Thoracic aorta (tissue), 2 donors: ENCODE measurements at regions not wholly inside any gene's neighbourhood (a gene's known extent, or its start where the extent isn't known, plus 50 kb on each side); places are given as distances from the start of the nearest gene placed in this dataset.

ENCODE experiments used
- ATAC-seq: fragments of 150-250 bp; one replicate; pipeline ENCODE4 v1.8.0; 2017; ENCODE audit warnings: low read depth; ENCODE audit not compliant: insufficient number of reproducible peaks, low FRiP score
- DNase-seq: peaks from one replicate; pipeline ENCODE4 v3.0.0-alpha.2; 2020; ENCODE audit warnings: low spot score
- H3K27ac ChIP-seq, 2 donors: fragments of 200-600 bp; sonication (generic); 1 replicate in 1 of 2; 2 replicates in 1 of 2; pipeline ENCODE4 v1.5.1; 2016; ENCODE audit warnings: mild to moderate bottlenecking in 2 of 2, moderate library complexity in 2 of 2
- H3K27me3 ChIP-seq: fragments of 200-600 bp; sonication (generic); replicated peaks from 2 replicates; pipeline ENCODE4 v1.6.0; 2016; ENCODE audit warnings: mild to moderate bottlenecking; ENCODE audit not compliant: insufficient read depth
- H3K36me3 ChIP-seq: fragments of 200-600 bp; sonication (generic); one replicate; pipeline ENCODE4 v1.5.1; 2016
- H3K4me1 ChIP-seq, 2 donors: fragments of 200-600 bp; sonication (generic); 1 replicate in 1 of 2; 2 replicates in 1 of 2; pipeline versions ENCODE4 v1.5.1 to v1.6.0; 2016; ENCODE audit warnings: low read depth in 2 of 2, mild to moderate bottlenecking in 1 of 2; ENCODE audit not compliant: control insufficient read depth in 1 of 2
- H3K4me3 ChIP-seq: fragments of 200-600 bp; sonication (generic); 2 replicates; pipeline ENCODE4 v1.5.1; 2016; ENCODE audit warnings: mild to moderate bottlenecking
- H3K9me3 ChIP-seq: fragments of 200-600 bp; sonication (generic); 2 replicates; pipeline ENCODE4 v1.5.1; 2016
- CTCF ChIP-seq: fragments of 200-600 bp; sonication (generic); IDR thresholded peaks from one replicate; pipeline ENCODE4 v1.5.1; 2019; ENCODE audit warnings: antibody characterized with exemption

GRCh38 chr5:50990296-50990924 lies 324.0 kb downstream of the PARP8 start:
- no peak for TF ChIP-seq CTCF
- ATAC-seq: no peak
- H3K9me3 ChIP-seq: no peaks in the 10 kb centered on the region
- H3K27me3 ChIP-seq: no peaks in the 10 kb centered on the region
- no peaks in the 10 kb centered on the region for H3K36me3 ChIP-seq
- no peak overlapping the region for H3K27ac ChIP-seq
- no peak overlapping the region for H3K4me3 ChIP-seq
- no peak for DNase-seq
- no peaks in the 10 kb centered on the region for H3K4me1 ChIP-seq

DNA sequence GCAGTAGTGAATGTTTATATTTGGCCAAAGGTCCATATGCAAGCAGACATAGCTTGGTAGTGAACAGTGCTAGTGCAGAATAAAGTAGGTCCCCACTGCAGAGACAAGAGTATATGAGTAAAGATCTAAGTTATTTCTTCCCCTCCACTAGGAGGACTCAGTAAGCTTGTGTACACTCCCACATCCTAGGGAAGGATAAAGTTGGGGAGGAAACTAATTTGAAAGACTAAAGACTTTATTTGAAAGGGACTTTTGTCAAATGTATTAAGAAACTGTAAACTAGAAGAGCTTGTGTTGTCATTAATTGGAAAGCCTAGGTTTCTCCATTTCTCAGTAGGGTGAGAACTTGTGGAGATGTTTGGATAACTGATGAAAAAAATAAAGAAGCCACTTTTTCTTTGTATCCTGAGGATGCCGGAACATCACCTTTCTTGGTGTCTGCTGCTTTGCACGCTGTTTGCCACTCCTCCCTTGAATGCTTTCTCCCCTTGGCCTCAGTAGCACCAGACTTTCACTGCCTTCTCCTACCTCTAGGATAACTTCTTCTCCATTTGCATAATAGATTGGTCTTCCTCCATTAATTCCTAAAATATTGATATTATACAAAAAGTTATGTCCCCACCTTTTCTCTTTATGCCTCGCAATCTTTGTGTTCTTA lies 329.0 kb downstream of the PARP8 start:
- H3K27ac ChIP-seq: no peak overlapping the region
- H3K4me3 ChIP-seq: no peak overlapping the region
- H3K36me3 ChIP-seq: no peaks in the 10 kb centered on the region
- no peaks in the 10 kb centered on the region for H3K27me3 ChIP-seq
- ATAC-seq (no peak), DNase-seq (no peak)
- H3K9me3 ChIP-seq: no peaks in the 10 kb centered on the region
- H3K4me1 ChIP-seq: no peaks in the 10 kb centered on the region
- no peak for TF ChIP-seq CTCF

DNA sequence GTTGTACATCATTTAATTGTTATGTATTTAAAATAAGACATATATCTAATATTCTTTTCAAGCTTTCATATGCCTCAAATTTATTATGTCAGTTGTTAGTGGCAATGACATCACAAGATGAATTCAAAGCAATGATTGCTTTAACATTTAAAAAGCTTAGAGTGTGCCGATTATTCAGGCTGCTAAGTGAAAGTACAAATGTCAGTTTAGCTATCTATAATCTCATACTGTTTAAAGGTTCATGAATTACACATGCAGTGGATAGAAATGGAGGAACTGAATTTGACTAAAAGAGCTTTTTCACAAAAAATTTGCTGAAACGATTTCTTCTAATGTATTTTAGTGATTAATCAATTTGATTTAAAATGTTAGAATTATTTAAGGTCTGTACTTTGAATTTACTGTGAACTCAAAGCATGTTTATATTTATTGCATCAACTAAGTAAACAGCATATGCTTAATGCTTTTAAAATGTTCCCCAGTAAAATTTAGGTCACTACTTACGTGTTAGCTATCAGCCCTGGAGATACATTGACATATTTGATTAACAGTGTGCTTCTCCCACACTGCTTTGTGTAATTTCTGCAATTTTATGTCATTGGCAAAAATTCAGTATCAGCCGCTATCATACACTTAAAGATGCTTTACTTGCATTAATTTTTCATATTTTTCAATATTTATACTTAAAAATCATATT lies 334.9 kb downstream of the PARP8 start:
- Histone ChIP-seq H3K36me3 (no peaks in the 10 kb centered on the region), H3K27ac (no peak overlapping the region), H3K27me3 (no peaks in the 10 kb centered on the region), H3K4me3 (no peak overlapping the region), H3K4me1 (no peaks in the 10 kb centered on the region), H3K9me3 (no peaks in the 10 kb centered on the region)
- ATAC-seq (no peak), DNase-seq (no peak)
- TF ChIP-seq CTCF: no peak

DNA sequence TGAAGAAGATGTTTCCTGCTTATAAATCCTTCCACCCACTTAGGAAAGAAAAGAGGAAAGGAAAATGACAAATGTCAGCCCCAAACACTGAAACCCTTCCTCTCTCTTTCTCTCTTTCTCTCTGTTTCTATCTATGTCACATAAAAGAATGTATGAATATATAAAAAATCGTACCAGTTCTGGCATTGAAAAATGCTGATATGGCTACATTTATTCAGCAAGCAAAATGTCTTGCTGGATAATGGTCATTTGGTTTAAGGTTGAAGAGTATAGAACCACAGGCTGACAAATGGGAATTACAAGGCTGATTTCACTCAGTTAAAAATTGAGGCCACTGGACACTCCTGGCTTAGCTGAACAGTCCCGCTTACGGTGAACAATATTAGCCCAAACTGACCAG lies 335.9 kb downstream of the PARP8 start:
- Histone ChIP-seq H3K4me3 (no peak overlapping the region), H3K27me3 (no peaks in the 10 kb centered on the region), H3K9me3 (no peaks in the 10 kb centered on the region), H3K27ac (no peak overlapping the region), H3K36me3 (no peaks in the 10 kb centered on the region), H3K4me1 (no peaks in the 10 kb centered on the region)
- no peak for TF ChIP-seq CTCF
- DNase-seq: no peak
- ATAC-seq: no peak

- no peak overlapping the region for H3K27ac ChIP-seq
- no peaks in the 10 kb centered on the region for H3K27me3 ChIP-seq
- no peaks in the 10 kb centered on the region for H3K9me3 ChIP-seq
- no peak for DNase-seq
- ATAC-seq: no peak
- H3K4me3 ChIP-seq: no peak overlapping the region
- H3K36me3 ChIP-seq: no peaks in the 10 kb centered on the region
- no peak for TF ChIP-seq CTCF
- no peaks in the 10 kb centered on the region for H3K4me1 ChIP-seq
These were observed 346.6 kb downstream of the PARP8 start for GRCh38 chr5:51013036-51013435.
